HEK293T (cell line): ENCODE measurements at regions not wholly inside any gene's neighbourhood (a gene's known extent, or its start where the extent isn't known, plus 50 kb on each side); places are given as distances from the start of the nearest gene placed in this dataset.

Experiments
- ARNT ChIP-seq: fragments of 450-650 bp; IDR thresholded peaks from 2 replicates; pipeline ENCODE4 v1.6.1; 2017; ENCODE audit warnings: mild to moderate bottlenecking
- BHLHE40 ChIP-seq: fragments of 450-650 bp; IDR thresholded peaks from 2 replicates; pipeline ENCODE4 v1.6.1; 2016; ENCODE audit warnings: mild to moderate bottlenecking, moderate library complexity, borderline replicate concordance
- FOXA1 ChIP-seq: fragments of 450-650 bp; IDR thresholded peaks from 2 replicates; pipeline ENCODE4 v1.6.1; 2016; ENCODE audit warnings: mild to moderate bottlenecking
- FOXK2 ChIP-seq: fragments of 450-650 bp; IDR thresholded peaks from 2 replicates; pipeline ENCODE4 v1.6.1; 2016; ENCODE audit warnings: mild to moderate bottlenecking
- FOXM1 ChIP-seq: fragments of 450-650 bp; IDR thresholded peaks from 2 replicates; pipeline ENCODE4 v1.6.1; 2017; ENCODE audit warnings: mild to moderate bottlenecking, borderline replicate concordance
- HDGF ChIP-seq: fragments of 450-650 bp; IDR thresholded peaks from 2 replicates; pipeline ENCODE4 v1.6.1; 2017; ENCODE audit warnings: antibody characterized with exemption, borderline replicate concordance
- LEF1 ChIP-seq: fragments of 450-650 bp; IDR thresholded peaks from 2 replicates; pipeline ENCODE4 v1.6.1; 2017; ENCODE audit warnings: mild to moderate bottlenecking, borderline replicate concordance
- NFRKB ChIP-seq: fragments of 450-650 bp; IDR thresholded peaks from 2 replicates; pipeline ENCODE4 v1.6.1; 2016; ENCODE audit warnings: mild to moderate bottlenecking, moderate library complexity
- SP1 ChIP-seq: fragments of 450-650 bp; IDR thresholded peaks from 2 replicates; pipeline ENCODE4 v1.6.1; 2017
- SUZ12 ChIP-seq: fragments of 450-650 bp; IDR thresholded peaks from 2 replicates; pipeline ENCODE4 v1.6.1; 2016; ENCODE audit warnings: mild to moderate bottlenecking
- TARDBP ChIP-seq: fragments of 450-650 bp; IDR thresholded peaks from 2 replicates; pipeline ENCODE4 v1.6.1; 2016

GRCh38 chr11:46215208-46215931 lies 62.1 kb upstream of the CREB3L1 start:
- TF ChIP-seq SP1, result no peak
- TF ChIP-seq HDGF, result no peak
- TF ChIP-seq TARDBP, result no peak
- TF ChIP-seq BHLHE40, result no peak
- no peak for TF ChIP-seq SUZ12
- TF ChIP-seq FOXA1, result no peak
- no peak for TF ChIP-seq FOXM1
- no peak for TF ChIP-seq NFRKB
- TF ChIP-seq ARNT, result no peak
- no peak for TF ChIP-seq FOXK2
- TF ChIP-seq LEF1, result no peak
